IMR-90 (cell line): ENCODE measurements at regions not wholly inside any gene's neighbourhood (a gene's known extent, or its start where the extent isn't known, plus 50 kb on each side); places are given as distances from the start of the nearest gene placed in this dataset.

Experiments used
- BHLHE40 ChIP-seq: fragments of 150-350 bp; IDR thresholded peaks from 2 replicates; pipeline ENCODE4 v1.6.1; 2016; ENCODE audit warnings: mild to moderate bottlenecking, low read depth, low read length
- CEBPB ChIP-seq: IDR thresholded peaks from 2 replicates; pipeline ENCODE4 v1.6.1; 2012; ENCODE audit warnings: low read depth, low read length, improper control_type of control experiment
- CTCF ChIP-seq: conservative IDR thresholded peaks from 2 replicates; pipeline ENCODE4 v1.5.1; 2012; ENCODE audit warnings: mild to moderate bottlenecking, low read depth, low read length, improper control_type of control experiment
- ELK1 ChIP-seq: fragments of 150-350 bp; IDR thresholded peaks from 2 replicates; pipeline ENCODE4 v1.6.1; 2016; ENCODE audit warnings: low read depth, mild to moderate bottlenecking, low read length, moderate library complexity, borderline replicate concordance
- MAFK ChIP-seq: IDR thresholded peaks from 2 replicates; pipeline ENCODE4 v1.6.1; 2012; ENCODE audit warnings: low read depth, low read length, improper control_type of control experiment
- MAZ ChIP-seq: IDR thresholded peaks from 2 replicates; pipeline ENCODE4 v1.6.1; 2012; ENCODE audit warnings: low read depth, mild to moderate bottlenecking, low read length, improper control_type of control experiment, moderate library complexity, borderline replicate concordance
- MXI1 ChIP-seq: IDR thresholded peaks from 2 replicates; pipeline ENCODE4 v1.6.1; 2012; ENCODE audit warnings: low read depth, mild to moderate bottlenecking, low read length, moderate library complexity, borderline replicate concordance
- NFE2L2 ChIP-seq: fragments of 150-350 bp; IDR thresholded peaks from 2 replicates; pipeline ENCODE4 v1.6.1; 2016; ENCODE audit warnings: low read depth, mild to moderate bottlenecking, low read length
- POLR2A ChIP-seq: IDR thresholded peaks from 2 replicates; pipeline ENCODE4 v1.6.1; 2012; ENCODE audit warnings: mild to moderate bottlenecking, low read depth, low read length
- RAD21 ChIP-seq: IDR thresholded peaks from 2 replicates; pipeline ENCODE4 v1.6.1; 2012; ENCODE audit warnings: low read length, improper control_type of control experiment
- RCOR1 ChIP-seq: IDR thresholded peaks from 2 replicates; pipeline ENCODE4 v1.6.1; 2012; ENCODE audit warnings: mild to moderate bottlenecking, low read length, improper control_type of control experiment; ENCODE audit not compliant: insufficient replicate concordance
- RFX5 ChIP-seq: IDR thresholded peaks from 2 replicates; pipeline ENCODE4 v1.8.0; 2012; ENCODE audit warnings: low read depth, mild to moderate bottlenecking, low read length, moderate library complexity
- SMC3 ChIP-seq: fragments of 150-350 bp; IDR thresholded peaks from 2 replicates; pipeline ENCODE4 v1.6.1; 2016; ENCODE audit warnings: low read depth, mild to moderate bottlenecking, antibody characterized with exemption, low read length, moderate library complexity
- USF2 ChIP-seq: fragments of 150-350 bp; IDR thresholded peaks from 2 replicates; pipeline ENCODE4 v1.6.1; 2017; ENCODE audit warnings: mild to moderate bottlenecking, antibody characterized with exemption, low read length, low read depth

- TF ChIP-seq CEBPB (no peak), CTCF (no peak), MXI1 (no peak), BHLHE40 (no peak), RAD21 (no peak), POLR2A (no peak), MAFK (no peak), MAZ (no peak), USF2 (no peak), RCOR1 (no peak), SMC3 (no peak), RFX5 (no peak), NFE2L2 (no peak), ELK1 (no peak)
Measured at GRCh38 chr4:106594291-106594952, 225.8 kb upstream of the GIMD1 start.
